Hepatocyte (in vitro differentiated cells): ENCODE measurements at regions not wholly inside any gene's neighbourhood (a gene's known extent, or its start where the extent isn't known, plus 50 kb on each side); places are given as distances from the start of the nearest gene placed in this dataset.

Experiments
- DNase-seq: peaks from one replicate; pipeline ENCODE4 v3.0.0-alpha.2; 2016; ENCODE audit warnings: low spot score
- H2AFZ ChIP-seq: fragments of 200-600 bp; sonication (generic); 2 replicates; pipeline ENCODE4 v1.6.0; 2016; ENCODE audit warnings: antibody characterized with exemption, mild to moderate bottlenecking
- H3K27ac ChIP-seq: fragments of 200-600 bp; sonication (generic); 2 replicates; pipeline ENCODE4 v1.5.1; 2016; ENCODE audit warnings: mild to moderate bottlenecking
- H3K27me3 ChIP-seq: fragments of 200-600 bp; sonication (generic); 2 replicates; pipeline ENCODE4 v1.6.1; 2016
- H3K36me3 ChIP-seq: fragments of 200-600 bp; sonication (generic); replicated peaks from 2 replicates; pipeline ENCODE4 v1.5.1; 2016; ENCODE audit warnings: low read depth; ENCODE audit not compliant: insufficient read depth
- H3K4me1 ChIP-seq: fragments of 200-600 bp; sonication (generic); 2 replicates; pipeline ENCODE4 v1.5.1; 2016; ENCODE audit warnings: mild to moderate bottlenecking, moderate library complexity; ENCODE audit not compliant: insufficient read depth
- H3K4me2 ChIP-seq: fragments of 200-600 bp; sonication (generic); 2 replicates; pipeline ENCODE4 v1.6.0; 2016
- H3K4me3 ChIP-seq: fragments of 200-600 bp; sonication (generic); 2 replicates; pipeline ENCODE4 v1.5.1; 2016; ENCODE audit warnings: mild to moderate bottlenecking
- H3K79me2 ChIP-seq: fragments of 200-600 bp; sonication (generic); 2 replicates; pipeline ENCODE4 v1.6.0; 2017; ENCODE audit warnings: mild to moderate bottlenecking
- H3K9me2 ChIP-seq: fragments of 200-600 bp; sonication (generic); replicated peaks from 2 replicates; pipeline ENCODE4 v1.6.0; 2017; ENCODE audit warnings: mild to moderate bottlenecking; ENCODE audit not compliant: insufficient read depth
- H3K9me3 ChIP-seq: fragments of 200-600 bp; sonication (generic); 2 replicates; pipeline ENCODE4 v1.5.1; 2016; ENCODE audit warnings: low read depth, mild to moderate bottlenecking
- H4K20me1 ChIP-seq: fragments of 200-600 bp; sonication (generic); 2 replicates; pipeline ENCODE4 v1.6.0; 2016; ENCODE audit warnings: mild to moderate bottlenecking; ENCODE audit not compliant: insufficient read depth, poor library complexity, severe bottlenecking
- CTCF ChIP-seq: fragments of 200-600 bp; sonication (generic); IDR thresholded peaks from 2 replicates; pipeline ENCODE4 v1.5.1; 2016; ENCODE audit warnings: antibody characterized with exemption, mild to moderate bottlenecking; ENCODE audit not compliant: poor library complexity
- EZH2 ChIP-seq: fragments of 200-600 bp; sonication (generic); IDR thresholded peaks from 2 replicates; pipeline ENCODE4 v1.6.1; 2016; ENCODE audit warnings: antibody characterized with exemption, mild to moderate bottlenecking, borderline replicate concordance
- EZH2phosphoT487 ChIP-seq: fragments of 200-600 bp; sonication (generic); IDR thresholded peaks from one replicate; pipeline ENCODE4 v1.6.1; 2018; ENCODE audit warnings: antibody characterized with exemption, mild to moderate bottlenecking, low read depth, moderate library complexity; ENCODE audit not compliant: unreplicated experiment, severe bottlenecking
- WGBS: methylation state at CpG from one replicate; pipeline ENCODE4 v1.1.6; 2016; ENCODE audit warnings: low lambda C conversion rate; ENCODE audit errors: missing lambda C conversion rate; 5-methylcytosine and 5-hydroxymethylcytosine counted together

- no peaks in the 10 kb centered on the region for H3K79me2 ChIP-seq
- no peaks in the 10 kb centered on the region for H3K9me2 ChIP-seq
- no peak overlapping the region for H2AFZ ChIP-seq
- DNase-seq, result no peak
- no peak overlapping the region for H3K4me2 ChIP-seq
- no peaks in the 10 kb centered on the region for H3K4me1 ChIP-seq
- H4K20me1 ChIP-seq, result no peaks in the 10 kb centered on the region
- H3K36me3 ChIP-seq, result no peaks in the 10 kb centered on the region
- H3K9me3 ChIP-seq, result no peaks in the 10 kb centered on the region
- WGBS, result 97% methylated on average over 1 of the region's 1 CpG
- TF ChIP-seq EZH2phosphoT487, result no peak
- TF ChIP-seq CTCF, result no peak
- no peak for TF ChIP-seq EZH2
- no peak overlapping the region for H3K27ac ChIP-seq
- no peak overlapping the region for H3K4me3 ChIP-seq
- no peaks in the 10 kb centered on the region for H3K27me3 ChIP-seq
These were observed 65.1 kb downstream of the YIPF5 start for GRCh38 chr5:144105371-144105770.

GRCh38 chr5:144108131-144108530 lies 62.3 kb downstream of the YIPF5 start:
- H3K79me2 ChIP-seq, result no peaks in the 10 kb centered on the region
- no peak overlapping the region for H3K4me3 ChIP-seq
- no peaks in the 10 kb centered on the region for H3K36me3 ChIP-seq
- no peaks in the 10 kb centered on the region for H3K9me2 ChIP-seq
- H3K27me3 ChIP-seq, result no peaks in the 10 kb centered on the region
- H3K9me3 ChIP-seq, result no peaks in the 10 kb centered on the region
- H3K4me2 ChIP-seq, result no peak overlapping the region
- no peak for TF ChIP-seq EZH2
- TF ChIP-seq CTCF, result no peak
- no peak for TF ChIP-seq EZH2phosphoT487
- no peak overlapping the region for H2AFZ ChIP-seq
- H3K27ac ChIP-seq, result no peak overlapping the region
- DNase-seq, result no peak
- no peaks in the 10 kb centered on the region for H3K4me1 ChIP-seq
- no peaks in the 10 kb centered on the region for H4K20me1 ChIP-seq
